Right ventricle myocardium superior (tissue), 1 donor: ENCODE measurements at regions not wholly inside any gene's neighbourhood (a gene's known extent, or its start where the extent isn't known, plus 50 kb on each side); places are given as distances from the start of the nearest gene placed in this dataset.
"Not testable (repeated sequence)": the region's sequence is repeated elsewhere in the genome, so short reads cannot be mapped to it uniquely, and the experiment has no call there.

ENCODE experiments used
- ATAC-seq: fragments of 200-7000 bp; cut with Tn5 transposase; one replicate; pipeline ENCODE4 v1.9.1; 2020; ENCODE audit warnings: mild to moderate bottlenecking; ENCODE audit not compliant: poor library complexity
- DNase-seq: peaks from one replicate; pipeline ENCODE4 v3.0.0-alpha.2; 2020
- intact Hi-C: fragments of 100-400 bp; cut with DNase I; formaldehyde crosslinking; loops from one replicate; pipeline ENCODE4 v1.11.2; 2022
- donor health status: DM: no; HTN: yes; CAD: no; lungs with severe emphysema.

DNA sequence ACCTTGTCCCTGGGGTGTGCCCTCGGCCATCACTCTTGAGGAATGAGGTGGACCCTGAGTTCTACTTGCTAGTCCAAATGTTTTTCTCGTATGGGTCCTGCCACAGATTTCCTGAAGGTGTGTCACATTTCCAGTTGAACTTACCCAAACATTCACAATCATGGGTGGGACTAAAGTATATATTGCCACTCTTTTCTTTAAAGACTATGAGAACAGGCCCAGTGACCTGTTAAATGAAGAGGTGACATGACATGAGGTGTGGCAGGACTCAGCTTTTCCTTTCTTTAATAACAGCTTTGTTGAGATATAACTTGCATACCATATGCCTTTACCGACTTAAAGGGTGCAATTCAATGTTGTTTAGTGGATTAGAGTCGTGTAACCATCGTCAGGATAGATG lies 177.2 kb upstream of the EXOC2 start:
- no peak for ATAC-seq
- intact Hi-C loops = no loop called here
- no peak for DNase-seq

DNA sequence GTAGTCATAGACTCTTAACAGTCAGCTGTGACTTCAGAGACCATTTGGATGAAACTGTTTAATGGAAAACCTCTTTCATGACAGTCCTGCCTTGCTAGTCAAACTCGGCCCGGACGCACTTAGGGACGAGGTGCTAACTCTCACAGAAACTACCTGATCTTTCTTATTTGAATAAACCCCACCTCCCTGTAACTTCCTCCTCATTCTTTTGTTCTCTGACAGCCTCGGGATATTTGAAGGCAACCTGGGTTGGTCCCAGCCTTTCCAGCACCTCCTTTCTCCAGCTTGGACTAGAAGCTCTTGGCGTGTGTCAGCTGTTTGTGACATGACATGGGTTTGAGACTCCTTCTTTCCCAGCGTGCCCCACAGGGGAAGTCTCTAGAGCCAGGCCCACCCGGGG lies 175.3 kb upstream of the EXOC2 start:
- ATAC-seq (no peak), DNase-seq (no peak)
- intact Hi-C loops = no loop called here

DNA sequence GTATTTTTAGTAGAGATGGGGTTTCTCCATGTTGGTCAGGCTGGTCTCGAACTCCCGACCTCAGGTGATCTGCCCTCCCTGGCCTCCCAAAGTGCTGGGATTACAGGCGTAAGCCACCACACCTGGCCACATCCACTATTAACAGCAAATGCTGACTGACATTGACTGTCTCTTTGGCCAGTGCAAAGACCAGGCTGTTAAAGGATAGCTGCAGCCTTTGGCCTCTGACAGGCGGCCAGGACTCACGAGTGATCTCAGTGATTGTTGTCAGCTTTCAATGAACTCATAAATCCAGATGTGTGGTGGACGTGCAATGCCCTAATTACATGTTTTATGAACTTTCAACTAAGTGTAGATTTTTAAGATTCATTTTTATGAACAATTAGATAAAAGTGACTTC lies 174.4 kb upstream of the EXOC2 start:
- DNase-seq (no peak), ATAC-seq (no peak)
- intact Hi-C loops = no loop called here

DNA sequence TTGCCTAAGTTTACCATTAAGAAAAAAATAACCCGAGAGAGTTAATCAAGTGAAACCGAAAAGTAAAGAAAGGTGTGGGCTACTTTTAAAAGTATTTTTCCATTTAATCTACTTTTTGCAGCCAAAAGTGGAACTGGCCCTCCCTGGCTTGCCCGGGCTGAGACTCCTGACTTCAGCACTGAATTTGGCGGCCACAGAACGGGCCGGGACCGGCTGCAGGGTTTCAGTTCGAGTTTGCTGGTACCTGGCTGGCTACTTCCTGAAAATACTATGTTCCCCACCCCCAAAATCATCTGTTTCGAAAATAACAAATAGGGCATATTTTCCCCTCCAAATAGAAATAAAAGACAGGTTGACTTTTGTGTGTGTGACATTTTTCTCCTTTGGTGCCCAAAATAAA lies 173.4 kb upstream of the EXOC2 start:
- intact Hi-C loops = no loop called here
- DNase-seq (no peak), ATAC-seq (no peak)

DNA sequence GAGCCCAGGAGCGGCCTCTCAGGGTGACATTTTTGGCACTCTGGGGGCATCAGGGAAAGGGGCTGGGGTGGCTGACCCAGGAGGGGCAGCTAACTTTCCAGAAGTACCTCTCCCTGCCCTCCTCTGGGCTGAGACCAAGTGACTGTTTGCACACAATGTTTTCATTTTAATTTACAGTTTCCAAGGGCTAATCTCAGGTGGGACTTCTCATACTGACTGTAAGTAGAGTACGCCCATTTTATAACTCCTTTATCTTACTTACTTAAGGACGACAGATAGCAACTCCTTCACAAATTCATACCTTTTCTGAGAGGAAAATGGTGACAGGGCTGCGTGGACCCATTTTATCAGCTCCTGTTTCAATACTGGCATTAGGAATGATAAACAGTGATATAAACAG lies 172.9 kb upstream of the EXOC2 start:
- intact Hi-C loops = no loop called here
- DNase-seq (no peak), ATAC-seq (no peak)

DNA sequence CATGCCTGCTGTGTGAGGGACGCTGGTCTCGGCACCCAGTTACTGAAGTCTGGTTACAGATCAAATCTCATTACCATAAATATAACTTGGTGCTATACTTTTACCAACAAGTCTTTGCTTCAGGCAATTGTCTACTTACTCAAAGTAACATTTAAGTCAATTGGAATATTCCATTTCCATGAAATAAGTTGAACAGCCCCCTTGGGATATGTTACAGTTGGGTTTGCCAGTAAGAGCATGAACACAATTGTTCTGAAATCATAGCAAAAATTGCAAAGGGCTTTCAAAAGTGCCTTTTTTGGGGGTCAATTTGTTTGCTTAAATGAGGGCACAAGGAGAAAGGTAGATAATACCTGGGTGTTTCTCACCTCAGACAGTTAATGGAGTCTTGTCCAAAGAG lies 170.9 kb upstream of the EXOC2 start:
- DNase-seq (no peak), ATAC-seq (no peak)
- intact Hi-C loops = no loop called here

DNA sequence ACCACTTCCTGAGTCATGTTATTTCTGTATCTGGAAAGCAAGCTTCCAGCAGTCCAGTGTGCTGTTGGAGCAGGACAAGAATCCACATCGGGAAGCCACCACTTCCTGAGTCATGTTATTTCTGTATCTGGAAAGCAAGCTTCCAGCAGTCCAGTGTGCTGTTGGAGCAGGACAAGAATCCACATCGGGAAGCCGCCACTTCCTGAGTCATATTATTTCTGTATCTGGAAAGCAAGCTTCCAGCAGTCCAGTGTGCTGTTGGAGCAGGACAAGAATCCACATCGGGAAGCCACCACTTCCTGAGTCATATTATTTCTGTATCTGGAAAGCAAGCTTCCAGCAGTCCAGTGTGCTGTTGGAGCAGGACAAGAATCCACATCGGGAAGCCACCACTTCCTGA lies 170.2 kb upstream of the EXOC2 start:
- DNase-seq, intact Hi-C loops, ATAC-seq: not testable (repeated sequence)

DNA sequence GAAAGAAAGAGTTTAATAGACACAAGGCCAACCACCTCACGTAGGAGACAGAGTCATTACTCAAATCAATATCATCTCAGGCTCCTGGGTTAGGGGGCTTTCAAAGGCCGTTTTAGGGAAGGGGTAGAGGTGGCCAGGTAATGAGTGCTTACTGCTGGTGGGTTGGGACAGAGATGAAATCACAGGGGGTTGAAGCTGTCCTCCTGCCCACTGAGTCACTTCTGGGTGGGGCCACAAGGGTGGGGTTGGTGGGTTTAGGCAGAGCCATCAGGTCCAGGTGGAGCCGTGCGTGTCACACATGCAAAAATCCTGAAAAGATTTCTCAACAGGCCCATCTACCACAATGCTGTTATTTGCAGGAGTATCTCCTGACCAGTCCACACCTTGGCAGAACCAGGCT lies 167.0 kb upstream of the EXOC2 start:
- no peak for DNase-seq
- intact Hi-C loops = no loop called here
- ATAC-seq = no peak

DNA sequence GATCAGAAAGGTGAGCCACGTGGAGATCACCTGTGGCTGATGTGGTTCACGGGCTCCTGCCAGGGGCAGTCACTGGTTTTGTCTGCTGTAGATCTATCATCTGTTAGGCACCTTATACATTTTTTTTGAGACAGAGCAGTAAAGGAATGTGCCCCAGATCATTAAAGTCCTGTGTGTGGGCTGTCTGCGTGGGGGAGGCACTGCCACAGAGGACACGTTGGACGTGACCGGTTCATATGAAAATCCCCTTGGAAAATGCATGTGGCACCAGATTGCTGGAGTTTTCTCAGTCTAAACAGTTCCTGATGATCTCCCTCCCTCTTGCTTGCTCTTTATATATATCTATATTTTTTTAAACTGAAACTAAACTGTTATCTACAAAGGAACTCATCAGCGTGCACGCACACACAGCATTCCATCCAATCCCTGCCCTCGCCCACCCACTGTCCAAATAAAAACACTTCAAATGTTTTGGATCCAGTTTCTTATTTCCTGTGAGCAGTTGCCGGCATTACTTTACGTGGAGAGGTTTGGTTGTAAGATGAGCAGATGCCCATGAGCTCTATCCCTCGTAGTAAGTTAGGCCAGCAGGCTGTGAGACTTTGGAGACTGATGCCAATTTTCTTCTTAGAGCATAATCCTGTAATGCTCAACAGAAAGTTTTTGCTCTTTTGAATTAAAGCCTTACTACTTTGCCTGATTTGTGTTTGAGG lies 161.6 kb upstream of the EXOC2 start:
- no peak for DNase-seq
- no peak for ATAC-seq
- intact Hi-C loops = no loop called here

DNA sequence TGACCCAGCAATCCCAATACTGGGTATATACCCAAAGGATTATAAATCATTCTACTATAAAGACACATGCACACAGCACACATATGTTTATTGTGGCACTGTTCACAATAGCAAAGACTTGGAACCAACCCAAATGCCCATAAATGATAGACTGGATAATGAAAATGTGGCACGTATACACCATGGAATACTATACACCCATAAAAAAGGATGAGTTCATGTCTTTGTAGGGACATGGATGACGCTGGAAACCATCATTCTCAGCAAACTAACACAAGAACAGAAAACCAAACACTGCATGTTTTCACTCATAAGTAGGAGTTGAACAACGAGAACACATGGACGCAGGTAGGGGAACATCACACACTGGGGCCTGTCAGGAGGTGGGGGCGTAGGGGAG lies 159.3 kb upstream of the EXOC2 start:
- intact Hi-C loops, DNase-seq, ATAC-seq: not testable (repeated sequence)

DNA sequence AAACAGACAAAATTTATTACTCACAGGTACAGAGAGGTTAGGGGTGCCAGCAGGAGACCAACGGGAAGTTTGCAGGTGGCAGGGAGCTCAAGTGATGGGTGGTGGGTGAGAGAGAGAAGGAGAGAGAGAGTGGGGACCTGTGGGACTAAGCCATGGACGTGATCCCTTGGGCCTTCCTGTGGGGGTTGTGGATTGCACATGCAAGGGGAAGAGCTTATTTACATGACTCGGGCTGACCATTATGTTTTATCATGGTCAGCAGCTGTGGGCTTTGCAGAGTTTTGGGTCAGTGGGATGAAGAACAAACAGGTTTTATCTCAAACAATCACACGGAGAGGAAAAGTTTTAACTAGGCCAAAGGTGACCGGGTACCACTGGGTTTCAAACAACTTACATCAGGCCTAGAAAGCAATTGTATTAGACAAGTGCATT lies 156.2 kb upstream of the EXOC2 start:
- intact Hi-C loops = no loop called here
- no peak for ATAC-seq

DNA sequence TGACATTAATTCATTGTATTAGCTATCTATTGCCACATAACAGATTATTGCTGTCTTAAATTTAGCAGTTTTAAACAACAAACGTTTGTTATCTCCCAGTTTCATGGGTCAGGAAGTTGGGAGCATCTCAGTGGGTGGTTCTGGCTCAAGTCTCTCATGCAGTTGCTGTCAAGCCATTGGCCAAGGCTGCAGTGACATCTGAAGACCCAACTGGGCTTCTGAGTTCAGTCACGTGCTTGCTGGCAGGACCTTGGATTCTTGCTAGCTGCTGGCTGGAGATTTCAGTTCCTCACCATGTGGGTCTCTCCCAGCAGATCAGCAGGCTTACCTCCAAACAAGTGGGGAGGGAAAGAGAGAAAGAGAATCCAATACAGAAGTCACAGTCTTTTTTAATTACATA lies 152.6 kb upstream of the EXOC2 start:
- DNase-seq (no peak), ATAC-seq (no peak)
- intact Hi-C loops = no loop called here

More for the DNA sequence above, 156.2 kb upstream of the EXOC2 start:
- no peak for DNase-seq

DNA sequence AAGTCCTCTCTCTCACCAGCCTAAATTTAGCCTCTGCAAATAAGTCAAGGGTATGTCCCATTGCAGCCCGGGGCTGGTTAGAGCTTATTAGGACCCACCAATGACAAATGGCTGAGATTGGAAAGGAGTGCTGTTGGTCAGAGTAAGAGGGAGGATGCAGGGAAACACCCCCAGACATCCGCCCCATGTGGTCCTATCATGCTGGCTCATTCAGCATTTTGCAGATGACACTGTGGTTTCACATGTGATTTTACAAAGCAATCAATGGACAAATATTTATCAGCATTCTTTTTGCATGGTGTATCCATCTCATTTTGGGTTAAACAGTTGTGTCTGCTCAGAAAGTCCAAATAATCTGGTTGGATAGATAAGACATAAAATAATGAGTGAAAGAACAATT lies 152.2 kb upstream of the EXOC2 start:
- ATAC-seq (no peak), DNase-seq (no peak)
- intact Hi-C loops = no loop called here

DNA sequence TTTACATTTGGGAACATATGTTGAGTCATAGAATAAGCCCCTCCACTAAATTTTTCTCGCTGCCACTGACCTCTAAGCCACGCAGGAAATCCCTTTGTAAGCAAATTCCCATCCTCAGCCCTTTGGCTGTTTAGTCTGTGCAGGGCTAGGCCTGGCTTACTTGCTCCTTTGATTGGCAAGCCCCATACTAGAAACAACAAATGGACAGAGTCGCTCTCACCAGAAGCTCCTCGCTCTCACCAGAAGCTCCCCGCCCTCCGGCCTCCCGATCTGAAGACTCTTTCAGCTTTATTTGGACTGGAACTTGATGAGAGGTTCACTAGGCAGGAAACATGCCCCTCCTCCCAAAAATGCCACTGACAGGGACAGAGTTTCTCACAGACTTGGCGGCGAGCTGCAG lies 149.2 kb upstream of the EXOC2 start:
- intact Hi-C loops = no loop called here
- no peak for DNase-seq
- ATAC-seq = no peak

DNA sequence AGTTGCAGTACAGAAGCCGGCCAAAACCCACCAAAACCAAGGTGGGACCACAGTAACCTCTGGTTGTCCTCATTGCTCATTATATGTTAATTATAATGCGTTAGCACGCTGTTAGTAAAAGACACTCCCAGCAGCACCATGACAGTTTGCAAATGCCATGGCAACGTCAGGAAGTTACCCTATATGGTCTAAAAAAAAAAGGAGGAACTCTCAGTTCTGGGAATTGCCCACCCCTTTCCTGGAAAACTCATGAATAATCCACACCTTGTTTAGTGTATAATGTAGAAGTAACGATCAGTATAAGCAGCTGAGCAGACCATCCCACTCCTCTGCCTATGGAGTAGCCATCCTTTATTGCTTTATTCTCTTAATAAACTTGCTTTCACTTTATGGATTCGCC lies 148.6 kb upstream of the EXOC2 start:
- intact Hi-C loops = no loop called here
- no peak for ATAC-seq
- DNase-seq = no peak

DNA sequence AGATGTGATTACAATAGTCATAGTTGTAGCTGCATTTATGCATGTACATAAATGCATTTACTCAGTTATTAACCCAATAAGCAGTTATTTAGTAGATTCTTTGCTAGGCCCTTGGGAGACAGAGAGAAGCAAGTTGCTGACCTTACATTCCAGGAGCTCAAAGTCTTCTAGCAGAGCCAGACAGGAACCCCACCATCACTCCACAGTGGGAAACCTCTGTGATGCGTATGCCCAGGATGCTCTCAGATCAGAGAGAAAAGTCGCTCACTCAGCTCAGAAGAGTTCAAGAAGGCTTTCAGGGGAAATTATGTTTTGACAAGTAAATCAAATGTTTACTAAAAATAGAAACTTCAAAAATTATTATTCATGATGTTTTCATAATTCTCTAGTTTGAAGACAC lies 146.3 kb upstream of the EXOC2 start:
- ATAC-seq (no peak), DNase-seq (no peak)
- intact Hi-C loops = no loop called here

DNA sequence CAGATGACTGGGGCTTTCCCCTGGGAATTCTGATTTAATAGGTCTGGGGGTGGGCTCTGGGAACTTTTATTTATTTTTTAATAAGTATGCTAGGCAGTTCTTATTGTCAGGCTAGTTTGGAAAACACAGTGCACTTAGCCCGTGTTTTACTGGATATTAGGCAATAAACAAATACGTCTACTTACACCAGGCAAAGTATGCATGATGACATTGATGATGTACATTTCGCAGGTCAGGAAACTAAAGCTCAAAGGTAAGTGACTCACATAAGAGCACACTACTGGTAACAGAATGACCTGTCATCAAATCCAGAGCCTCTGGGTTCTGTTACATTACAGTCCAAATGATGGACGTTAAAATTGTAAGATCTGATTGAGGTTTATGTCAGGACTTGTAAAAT lies 144.4 kb upstream of the EXOC2 start:
- no peak for ATAC-seq
- intact Hi-C loops = no loop called here
- no peak for DNase-seq

DNA sequence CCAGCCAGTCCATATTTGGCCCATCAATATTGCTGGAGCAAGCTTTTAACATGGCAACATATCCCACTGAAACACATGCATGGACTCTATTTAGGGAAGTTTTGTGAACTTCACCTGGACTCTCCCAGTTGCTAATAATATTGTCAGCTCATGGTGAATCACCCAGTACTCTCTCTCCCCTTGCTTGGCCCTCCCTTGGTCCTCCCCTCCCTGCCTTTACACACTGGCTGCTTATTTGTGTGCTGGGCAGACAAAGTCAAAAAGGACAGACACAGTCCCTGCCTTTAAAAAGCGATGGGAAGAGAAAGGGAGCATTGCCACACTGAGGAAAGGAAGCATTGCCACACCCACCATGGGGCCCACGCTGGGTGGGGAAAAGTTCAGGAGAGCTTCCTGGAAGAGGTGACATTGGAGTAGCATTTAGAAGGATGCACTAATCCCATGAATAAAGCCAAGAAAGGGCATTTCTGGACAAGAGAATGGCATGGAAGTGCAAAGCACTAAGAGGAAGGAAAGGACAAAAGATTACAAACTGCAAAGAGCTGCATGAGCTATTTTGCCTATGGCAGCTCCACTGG lies 143.4 kb upstream of the EXOC2 start:
- intact Hi-C loops = no loop called here
- ATAC-seq = peak; percentile 75

DNA sequence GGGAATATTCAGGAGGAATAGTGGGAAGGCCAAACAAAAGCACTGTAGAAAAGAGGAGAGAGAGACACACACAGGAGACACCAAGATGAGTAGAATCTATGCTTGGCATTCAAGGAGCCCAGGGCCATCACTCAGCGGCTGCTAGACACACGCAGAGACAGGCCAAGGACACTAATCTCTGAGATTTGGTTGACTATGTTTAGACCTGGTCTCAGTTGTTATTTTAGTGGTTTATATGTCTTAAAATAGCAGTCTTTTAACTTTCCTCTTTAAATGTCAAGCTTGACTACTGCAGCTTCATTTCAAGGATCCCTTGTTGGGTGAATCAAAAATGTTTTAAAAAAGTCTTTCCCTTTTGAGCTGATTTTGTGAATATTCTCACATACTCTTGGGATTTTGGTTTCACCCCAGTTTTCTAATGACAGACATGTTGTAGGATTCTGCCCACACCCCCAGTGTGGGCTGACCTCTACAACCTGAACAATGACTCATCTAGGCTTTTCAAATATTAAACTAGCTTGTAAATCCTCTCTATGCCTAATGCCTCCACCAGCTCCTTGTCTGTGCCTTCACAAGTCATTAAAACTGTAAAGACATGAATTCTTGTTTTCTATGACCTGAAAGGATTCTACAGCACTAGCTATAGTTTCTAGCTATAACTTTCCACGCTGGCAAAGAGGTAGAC lies 142.7 kb upstream of the EXOC2 start:
- peak; percentile 88 for ATAC-seq
- intact Hi-C loops = no loop called here
- no peak for DNase-seq

More for the DNA sequence above, 143.4 kb upstream of the EXOC2 start:
- no peak for DNase-seq

DNA sequence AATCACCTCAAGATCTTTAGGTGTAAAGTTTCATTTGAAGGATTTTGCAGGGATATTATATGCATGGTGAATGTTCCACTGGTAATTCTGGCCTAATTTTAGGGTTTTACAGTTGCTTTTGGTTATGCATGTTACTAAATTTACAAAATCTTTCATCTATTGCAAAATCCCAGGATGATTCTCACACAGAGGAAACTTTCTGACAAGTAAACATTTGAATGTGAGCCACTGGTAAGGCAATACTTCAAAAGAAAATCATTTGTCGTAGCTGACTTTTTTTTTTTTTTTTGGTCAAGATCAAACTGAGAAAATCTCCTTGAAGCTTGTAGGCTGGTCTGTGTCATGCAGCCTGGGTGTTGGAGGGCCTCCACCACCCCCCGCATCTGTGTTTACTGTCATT lies 141.9 kb upstream of the EXOC2 start:
- intact Hi-C loops = no loop called here
- ATAC-seq (no peak), DNase-seq (no peak)
